Endometrium (tissue), 2 donors: ENCODE measurements at regions not wholly inside any gene's neighbourhood (a gene's known extent, or its start where the extent isn't known, plus 50 kb on each side); places are given as distances from the start of the nearest gene placed in this dataset.
"Not testable (repeated sequence)": the region's sequence is repeated elsewhere in the genome, so short reads cannot be mapped to it uniquely, and the experiment has no call there.

Experiments
- FAIRE-seq: peaks from 2 replicates; lab custom pipeline; 2012; peaks lifted over from hg19 to GRCh38; lab: Jason Lieb, UNC
- donor health status: control.
- donor health status: control.

DNA sequence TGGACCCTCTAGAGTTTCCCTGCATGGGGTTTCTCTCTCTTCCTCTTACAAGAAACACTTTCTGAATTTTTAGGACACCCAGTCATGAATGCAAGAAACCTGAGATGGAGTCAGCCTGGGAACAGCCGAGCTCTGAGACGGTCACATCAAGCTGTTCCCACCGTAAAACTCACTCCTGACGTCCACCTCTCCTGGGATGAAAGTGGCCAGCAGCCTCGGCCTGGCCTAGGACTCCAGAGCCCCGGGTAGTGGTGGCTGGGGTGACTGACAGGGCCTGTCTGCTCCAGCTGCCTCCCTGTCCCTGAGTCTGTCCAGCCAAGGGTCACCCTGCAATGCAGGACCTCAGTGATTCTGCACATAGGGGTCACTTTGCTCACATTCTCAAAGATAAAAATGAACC is 217.8 kb downstream of the SHOX start:
- FAIRE-seq, result no peak

DNA sequence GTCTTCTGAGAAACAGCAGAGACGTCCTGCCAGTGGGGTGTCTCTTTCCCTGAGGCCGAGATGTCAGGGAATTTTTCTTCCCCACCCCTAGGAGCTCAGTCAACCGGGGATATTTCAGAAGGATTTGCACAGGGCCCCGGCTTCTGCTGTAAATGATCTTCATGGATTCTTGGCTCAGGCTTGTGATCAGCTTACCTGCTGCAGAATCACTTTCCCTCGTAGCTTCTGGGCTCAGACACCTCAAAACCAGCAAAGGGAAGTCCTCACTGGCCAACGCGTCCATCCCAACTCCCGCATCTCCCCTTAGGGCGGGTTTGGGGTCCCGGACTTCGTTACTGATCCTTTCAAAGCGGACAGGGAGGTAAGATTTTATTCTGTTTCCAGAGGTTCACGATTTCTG is 212.7 kb downstream of the SHOX start:
- FAIRE-seq, result no peak

GRCh38 chrX:840556-840955 is 210.0 kb downstream of the SHOX start:
- no peak for FAIRE-seq

GRCh38 chrX:838666-839065 is 208.1 kb downstream of the SHOX start:
- FAIRE-seq, result not testable (repeated sequence)

DNA sequence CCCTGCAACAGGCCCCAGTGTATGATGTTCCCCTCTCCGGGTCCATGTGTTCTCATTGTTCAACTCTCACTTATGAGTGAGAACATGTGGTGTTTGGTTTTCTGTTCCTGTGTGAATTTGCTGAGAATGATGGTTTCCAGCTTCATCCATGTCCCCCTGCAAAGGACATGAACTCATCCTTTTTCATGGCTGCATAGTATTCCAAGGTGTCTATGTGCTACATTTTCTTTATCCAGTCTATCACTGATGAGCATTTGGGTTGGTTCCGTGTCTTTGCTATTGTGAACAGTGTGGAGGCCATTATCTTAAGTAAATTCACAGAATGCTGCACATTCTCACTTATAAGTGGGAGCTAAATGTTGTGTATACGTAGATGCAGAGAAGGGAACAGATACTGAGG is 205.3 kb downstream of the SHOX start:
- FAIRE-seq, result not testable (repeated sequence)

GRCh38 chrX:830532-830931 is 199.9 kb downstream of the SHOX start:
- no peak for FAIRE-seq

DNA sequence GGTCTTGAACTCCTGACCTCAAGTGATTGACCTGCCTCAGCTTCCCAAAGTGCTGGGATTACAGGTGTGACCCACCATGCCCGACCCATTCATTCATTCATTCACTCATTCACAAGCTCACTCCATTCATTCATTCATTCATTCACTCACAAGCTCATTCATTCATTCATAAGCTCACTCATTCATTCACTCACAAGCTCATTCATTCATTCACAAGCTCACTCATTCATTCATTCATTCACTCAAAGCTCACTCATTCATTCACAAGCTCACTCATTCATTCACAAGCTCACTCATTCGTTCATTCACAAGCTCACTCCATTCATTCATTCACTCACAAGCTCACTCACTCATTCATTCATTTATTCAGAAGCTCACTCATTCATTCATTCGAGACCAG is 198.6 kb downstream of the SHOX start:
- FAIRE-seq, result no peak

DNA sequence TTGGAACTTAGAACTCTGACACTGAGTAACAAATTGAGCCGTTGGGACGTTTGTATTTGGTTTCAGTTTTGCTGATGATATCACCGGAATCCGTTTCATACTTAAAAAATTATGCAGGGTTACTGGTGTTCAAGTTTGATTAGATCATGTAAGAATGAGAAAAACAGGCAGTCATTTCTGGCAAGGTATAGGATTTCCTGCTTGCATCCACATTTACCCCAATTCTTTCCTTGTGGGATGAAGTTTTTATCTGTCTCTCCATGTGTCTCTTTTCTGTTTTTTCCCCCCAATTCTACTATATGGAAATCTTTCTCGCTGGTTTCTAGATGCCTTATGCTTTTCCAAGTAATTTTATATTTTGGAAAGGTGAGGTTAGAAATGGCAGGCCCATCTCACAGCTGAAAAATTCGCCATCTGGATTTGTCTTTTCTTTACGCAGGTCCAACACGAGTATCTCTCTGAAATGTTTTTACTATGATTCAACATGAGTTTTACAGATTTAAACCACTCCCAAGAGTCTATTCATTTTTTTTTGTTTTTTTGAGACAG is 197.9 kb downstream of the SHOX start:
- no peak for FAIRE-seq

- no peak for FAIRE-seq
These were observed 195.9 kb downstream of the SHOX start for GRCh38 chrX:826448-826847.

DNA sequence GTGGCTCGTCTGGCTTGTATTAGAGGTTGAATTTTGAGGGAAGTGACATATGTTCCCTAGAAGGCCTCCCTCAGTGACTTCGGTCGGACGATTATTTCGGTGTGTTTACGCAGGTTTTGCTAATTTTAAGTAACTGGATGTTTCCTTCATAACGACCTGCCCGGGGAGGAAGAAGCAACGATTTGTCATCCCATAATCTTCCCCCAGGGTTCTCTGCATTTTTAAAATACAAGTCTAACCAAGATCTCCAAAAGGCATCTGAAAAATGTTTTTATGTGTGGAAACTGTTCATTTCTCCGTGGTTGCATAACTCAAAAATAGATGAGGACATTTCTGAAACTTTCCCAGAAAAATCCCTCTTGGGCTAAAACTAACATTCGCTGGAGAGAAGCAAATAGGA is 195.4 kb downstream of the SHOX start:
- FAIRE-seq, result no peak

DNA sequence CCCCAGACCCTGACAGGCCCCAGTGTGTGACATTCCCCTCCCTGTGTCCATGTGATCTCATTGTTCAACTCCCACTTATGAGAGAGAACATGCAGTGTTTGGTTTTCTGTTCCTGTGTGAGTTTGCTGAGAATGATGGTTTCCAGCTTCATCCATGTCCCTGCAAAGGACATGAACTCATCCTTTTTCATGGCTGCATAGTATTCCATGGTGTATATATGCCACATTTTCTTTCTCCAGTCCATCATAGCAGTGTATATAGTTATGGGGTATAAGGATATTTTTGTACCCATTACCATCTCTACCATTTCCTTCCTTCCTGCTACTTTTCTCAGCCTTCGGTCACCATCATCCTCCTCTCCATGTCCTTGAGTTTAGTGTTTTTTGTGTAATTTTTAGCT is 192.5 kb downstream of the SHOX start:
- not testable (repeated sequence) for FAIRE-seq

DNA sequence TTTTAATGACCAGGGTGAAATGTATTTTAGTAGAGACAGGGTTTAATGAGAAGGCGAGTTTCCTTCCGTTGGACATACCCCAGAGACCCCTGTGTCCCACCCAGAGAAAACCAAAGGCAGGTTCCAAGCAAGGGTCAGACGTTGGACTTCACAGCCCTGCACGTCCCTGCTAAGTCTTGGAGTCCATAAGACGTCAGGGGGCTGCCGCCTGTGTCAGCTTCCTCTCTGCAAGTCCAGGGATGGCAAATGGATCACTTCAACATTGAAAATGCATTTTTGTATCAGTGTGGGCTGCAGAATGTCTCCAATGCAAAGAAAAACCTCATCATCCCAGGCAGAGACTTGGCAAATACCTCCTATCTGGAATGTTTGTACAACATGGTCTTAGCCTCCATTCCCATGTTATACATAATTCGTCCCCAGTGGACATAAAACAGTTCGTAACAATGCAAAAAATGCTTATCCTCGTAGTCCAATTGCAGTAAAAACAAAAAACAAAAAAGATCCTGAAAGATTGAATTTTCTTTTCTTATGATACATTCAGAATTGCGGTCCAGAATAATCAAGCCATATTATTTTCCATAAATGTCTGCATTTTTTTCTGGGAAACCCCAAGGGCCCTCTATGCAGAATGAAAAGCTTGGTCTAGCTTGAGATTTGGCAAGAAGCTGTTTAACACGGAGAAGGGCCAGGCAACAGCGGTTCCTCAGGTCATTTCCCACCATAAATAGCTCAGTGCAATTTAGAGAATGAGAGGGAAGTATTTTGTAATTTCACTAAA is 190.9 kb downstream of the SHOX start:
- no peak for FAIRE-seq

DNA sequence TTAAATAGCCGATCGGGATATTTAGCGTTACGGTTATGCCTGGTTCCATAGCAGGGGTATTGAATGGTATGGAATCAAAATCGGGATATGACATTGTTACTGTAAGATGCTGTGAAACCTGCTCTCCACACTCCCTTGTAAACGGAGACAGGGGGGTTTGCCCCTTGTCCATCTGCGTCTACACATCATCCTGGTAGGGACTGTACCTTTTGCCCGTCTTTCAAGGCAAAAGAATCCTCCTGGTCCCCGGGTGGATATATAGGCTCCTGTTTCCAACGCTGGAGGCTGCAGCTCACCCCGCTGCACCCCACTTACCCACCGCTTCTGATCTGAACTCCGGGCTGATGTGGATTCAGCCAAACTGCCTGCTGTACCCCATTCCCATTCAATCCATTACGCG is 189.1 kb downstream of the SHOX start:
- FAIRE-seq, result no peak

GRCh38 chrX:817759-818300 is 187.2 kb downstream of the SHOX start:
- FAIRE-seq, result no peak

GRCh38 chrX:817147-817546 is 186.6 kb downstream of the SHOX start:
- not testable (repeated sequence) for FAIRE-seq

DNA sequence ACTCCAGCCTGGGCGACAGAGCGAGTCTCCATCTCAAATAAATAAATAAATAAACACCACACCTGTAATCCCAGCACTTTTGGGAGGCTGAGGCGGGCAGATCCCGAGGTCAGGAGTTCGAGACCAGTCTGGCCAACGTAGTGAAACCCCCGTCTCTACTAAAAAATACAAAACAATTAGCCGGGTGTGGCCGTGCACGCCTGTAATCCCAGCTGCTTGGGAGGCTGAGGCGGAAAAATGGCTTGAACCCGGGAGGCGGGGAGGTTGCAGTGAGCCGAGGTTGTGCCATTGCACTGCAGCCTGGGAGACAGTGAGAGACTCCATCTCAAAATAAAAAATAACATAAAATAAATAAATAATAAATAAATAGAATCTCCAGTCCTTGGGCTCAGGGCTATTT is 185.8 kb downstream of the SHOX start:
- no peak for FAIRE-seq

- FAIRE-seq, result no peak
These were observed 179.6 kb downstream of the SHOX start for GRCh38 chrX:810186-810585.

DNA sequence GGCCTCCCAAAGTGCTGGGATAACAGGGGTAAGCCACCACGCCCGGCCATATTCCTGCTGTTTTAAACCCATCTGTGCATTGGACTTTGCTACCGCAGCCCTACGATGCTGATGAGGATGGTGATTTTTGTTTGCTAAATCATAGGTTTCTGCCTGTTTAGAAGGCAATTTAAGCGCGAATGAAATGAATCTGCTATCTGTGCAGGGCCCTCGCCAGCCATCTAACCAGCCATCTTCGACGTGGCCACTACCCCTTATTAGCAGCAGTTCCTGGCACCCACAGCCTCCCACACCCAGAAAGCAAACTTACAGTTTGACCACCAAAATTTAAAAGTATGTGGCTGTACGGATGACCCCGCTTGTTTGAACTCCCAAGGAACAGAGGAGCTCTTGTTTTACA is 178.5 kb downstream of the SHOX start:
- FAIRE-seq, result no peak

- no peak for FAIRE-seq
These were observed 176.0 kb downstream of the SHOX start for GRCh38 chrX:806586-806985.

GRCh38 chrX:805988-806387 is 175.4 kb downstream of the SHOX start:
- FAIRE-seq, result no peak

DNA sequence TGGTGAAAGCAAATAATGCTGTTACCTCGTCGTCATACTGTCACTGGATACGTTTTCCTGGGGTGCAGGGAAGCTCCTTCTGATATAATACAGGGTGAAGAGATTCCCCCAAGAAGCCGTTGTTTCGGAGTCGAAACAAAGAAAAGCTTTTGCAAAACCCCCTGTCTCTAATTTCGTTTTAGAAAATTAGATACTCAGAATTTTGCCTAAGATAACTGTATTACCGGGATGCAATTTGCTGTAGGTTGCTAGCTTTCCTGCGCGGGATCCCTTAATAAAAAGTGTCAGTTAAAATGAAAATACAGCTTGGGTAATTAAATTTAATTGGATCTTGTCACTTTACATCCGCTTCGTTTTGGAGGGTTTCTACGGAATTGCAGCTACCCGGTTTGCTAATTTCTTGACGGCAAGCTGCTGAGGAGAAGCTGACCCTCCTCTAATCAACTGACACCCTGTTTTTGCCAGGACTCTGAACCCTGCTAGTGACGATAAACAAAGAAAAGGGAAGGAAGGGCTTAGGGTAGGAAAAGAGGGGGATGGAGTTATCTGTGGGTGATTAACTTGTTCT is 174.6 kb downstream of the SHOX start:
- no peak for FAIRE-seq

- FAIRE-seq, result no peak
These were observed 172.3 kb downstream of the SHOX start for GRCh38 chrX:802846-803245.

DNA sequence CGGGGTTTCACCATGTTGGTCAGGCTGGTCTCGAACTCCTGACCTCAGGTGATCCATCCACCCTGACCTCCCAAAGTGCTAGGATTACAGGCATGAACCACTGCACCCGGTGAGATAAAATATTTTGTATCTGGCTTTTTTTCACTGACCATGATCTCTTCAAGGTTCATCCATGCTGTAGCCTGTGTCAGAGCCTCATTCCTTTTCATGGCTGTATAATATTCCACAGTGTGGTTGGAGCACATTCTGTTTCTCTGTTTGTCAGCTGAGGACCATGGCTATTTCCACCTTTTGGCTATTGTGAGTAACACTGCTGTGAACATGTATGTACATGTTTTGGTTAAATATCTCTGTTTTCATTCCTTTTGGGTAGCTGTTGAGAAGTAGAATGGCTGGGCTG is 169.2 kb downstream of the SHOX start:
- no peak for FAIRE-seq

DNA sequence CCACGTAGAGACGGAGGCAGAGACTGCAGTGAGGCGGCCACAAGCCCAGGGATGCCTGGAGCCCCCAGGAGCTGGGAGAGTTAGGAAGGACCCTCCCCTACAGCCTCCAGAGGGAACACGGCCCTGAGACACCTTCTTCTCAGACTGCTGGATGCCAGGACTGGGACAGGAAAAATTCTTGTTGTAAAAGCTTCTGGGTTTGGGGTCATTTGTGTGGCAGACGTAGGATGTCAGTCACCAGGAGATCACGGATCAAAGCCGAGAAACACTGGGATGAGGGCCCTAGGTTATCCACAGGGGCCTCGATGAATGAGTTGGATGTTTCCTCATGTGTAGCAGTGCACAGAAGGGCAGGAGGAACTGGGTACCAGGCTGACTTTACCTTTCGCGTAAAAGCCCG is 163.7 kb downstream of the SHOX start:
- no peak for FAIRE-seq
